Heart left ventricle (tissue), 16 donors: ENCODE measurements at regions not wholly inside any gene's neighbourhood (a gene's known extent, or its start where the extent isn't known, plus 50 kb on each side); places are given as distances from the start of the nearest gene placed in this dataset.

ENCODE experiments used
- ATAC-seq, 4 donors: fragments of 200-7000 bp; cut with Tn5 transposase; one replicate each; pipeline ENCODE4 v1.9.1; 2020 to 2022; ENCODE audit warnings: moderate library complexity in 4 of 4, mild to moderate bottlenecking in 3 of 4, moderate number of reproducible peaks in 1 of 4
- DNase-seq, 5 donors: peaks; one replicate each; pipeline ENCODE4 v3.0.0-alpha.2; 2020
- H3K27ac ChIP-seq, 12 donors: fragments of 200-600 bp; sonication (generic) in 4 of 12; one replicate each; pipeline versions ENCODE4 v1.5.0 to v1.8.0; 2016 to 2022; ENCODE audit warnings: mild to moderate bottlenecking in 2 of 12
- H3K27me3 ChIP-seq, 9 donors: fragments of 200-600 bp; sonication (generic) in 2 of 9; one replicate each; pipeline versions ENCODE4 v1.5.1 to v1.8.0; 2016 to 2022; ENCODE audit warnings: mild to moderate bottlenecking in 3 of 9
- H3K36me3 ChIP-seq, 9 donors: fragments of 200-600 bp; sonication (generic) in 2 of 9; one replicate each; pipeline versions ENCODE4 v1.5.0 to v1.8.0; 2018 to 2022; ENCODE audit warnings: mild to moderate bottlenecking in 2 of 9
- H3K4me1 ChIP-seq, 12 donors: fragments of 200-600 bp; sonication (generic) in 4 of 12; one replicate each; pipeline versions ENCODE4 v1.5.0 to v1.8.0; 2016 to 2022; ENCODE audit warnings: mild to moderate bottlenecking in 3 of 12
- H3K4me3 ChIP-seq, 12 donors: fragments of 200-600 bp; sonication (generic) in 4 of 12; one replicate each; pipeline versions ENCODE4 v1.5.0 to v1.8.0; 2017 to 2022; ENCODE audit warnings: mild to moderate bottlenecking in 9 of 12, moderate library complexity in 4 of 12
- H3K9me3 ChIP-seq, 12 donors: fragments of 200-600 bp; sonication (generic) in 4 of 12; one replicate each; pipeline versions ENCODE4 v1.5.0 to v1.8.0; 2016 to 2022; ENCODE audit warnings: mild to moderate bottlenecking in 1 of 12
- POLR2A ChIP-seq, 2 donors: fragments of 450-650 bp; IDR thresholded peaks; one replicate each; pipeline ENCODE4 v1.6.1; 2017; ENCODE audit warnings: antibody characterized with exemption in 2 of 2, mild to moderate bottlenecking in 2 of 2, moderate library complexity in 2 of 2
- WGBS, 4 donors: extraction: QIAGEN DNeasy Blood & Tissue Kit in 2 of 4; methylation state at CpG; one replicate each; pipeline versions ENCODE4 v1.1.5 to v1.1.7; 2013 to 2018; 5-methylcytosine and 5-hydroxymethylcytosine counted together
- intact Hi-C, 10 donors: fragments of 100-400 bp; cut with DNase I; formaldehyde crosslinking; loops; one replicate each; pipeline versions ENCODE4 v1.11.1 to v1.14.2; 2022
- TF ChIP-seq, protein P1 (sequence below), 12 donors: fragments of 200-600 bp; sonication (generic) in 4 of 12; IDR thresholded peaks; one replicate each; pipeline versions ENCODE4 v1.5.0 to v1.8.0; 2018 to 2022; ENCODE audit warnings: antibody characterized with exemption in 12 of 12, mild to moderate bottlenecking in 5 of 12
- donor health status: ischemic (EF 13 %, LVEDD 7.1; RV severe dilation, severe dysfunction).
- donor health status: healthy with polysubstance abuse.
- donor health status: DM: no; HTN: yes; CAD: no.
- donor health status: DM: no; HTN: no; CAD: no.
- donor health status: ischemic (EF 25% LVEDD 6.9; RV normal size, moderate dysfunction).
- donor health status: ischemic (EF 25% LVEDD 5.7; RV mildly dilated, moderate dysfunction).
- donor health status: healthy.
- donor health status: DM: yes; HTN: yes; CAD: no.
- donor health status: ischemic (EF 35%, LVEDD 5.7; RV mildly dilated, moderate dysfunction).
- donor health status: nonischemic (EF 11% LVEDD 7.7; RV severe dilation, severe dysfunction).
- donor health status: DM: yes; HTN: yes; CAD: no.
- donor health status: PGD.
- donor health status: ischemic (EF 29% LVEDD 5.4; RV normal size, mild dysfunction).
- donor health status: nonischemic (EF 23%, LVEDD 6.1; RV moderate dilation, normal function).

DNA sequence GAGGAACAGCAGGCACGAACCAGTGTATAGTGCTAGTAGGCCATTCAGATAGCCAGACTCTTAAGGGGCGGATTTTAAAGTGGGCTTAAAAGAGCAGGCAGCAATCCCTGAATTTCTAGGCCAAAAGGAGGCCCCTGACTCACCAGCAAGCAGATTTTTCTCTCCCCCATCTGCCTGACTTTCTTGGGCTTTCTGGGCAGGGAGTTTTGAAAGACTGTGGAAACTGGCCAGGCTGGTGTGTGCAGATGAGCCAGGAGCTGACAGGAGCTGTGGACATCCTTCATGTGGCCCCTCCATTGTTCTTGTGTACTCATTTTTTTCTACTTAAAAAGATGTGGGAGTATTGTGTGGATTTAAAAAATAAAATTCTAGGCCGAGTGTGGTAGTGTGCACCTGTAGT, 59.0 kb downstream of the GLI2 start:
- no peak for TF ChIP-seq POLR2A (IDR thresholded peaks at IDR 0.05)
- TF ChIP-seq, protein P1, sequence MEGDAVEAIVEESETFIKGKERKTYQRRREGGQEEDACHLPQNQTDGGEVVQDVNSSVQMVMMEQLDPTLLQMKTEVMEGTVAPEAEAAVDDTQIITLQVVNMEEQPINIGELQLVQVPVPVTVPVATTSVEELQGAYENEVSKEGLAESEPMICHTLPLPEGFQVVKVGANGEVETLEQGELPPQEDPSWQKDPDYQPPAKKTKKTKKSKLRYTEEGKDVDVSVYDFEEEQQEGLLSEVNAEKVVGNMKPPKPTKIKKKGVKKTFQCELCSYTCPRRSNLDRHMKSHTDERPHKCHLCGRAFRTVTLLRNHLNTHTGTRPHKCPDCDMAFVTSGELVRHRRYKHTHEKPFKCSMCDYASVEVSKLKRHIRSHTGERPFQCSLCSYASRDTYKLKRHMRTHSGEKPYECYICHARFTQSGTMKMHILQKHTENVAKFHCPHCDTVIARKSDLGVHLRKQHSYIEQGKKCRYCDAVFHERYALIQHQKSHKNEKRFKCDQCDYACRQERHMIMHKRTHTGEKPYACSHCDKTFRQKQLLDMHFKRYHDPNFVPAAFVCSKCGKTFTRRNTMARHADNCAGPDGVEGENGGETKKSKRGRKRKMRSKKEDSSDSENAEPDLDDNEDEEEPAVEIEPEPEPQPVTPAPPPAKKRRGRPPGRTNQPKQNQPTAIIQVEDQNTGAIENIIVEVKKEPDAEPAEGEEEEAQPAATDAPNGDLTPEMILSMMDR (IDR thresholded peaks at IDR 0.05), result no peak
- intact Hi-C loops, result no loop called here
- Histone ChIP-seq H3K36me3 (no peaks in the 10 kb centered on the region), H3K27ac (no peak overlapping the region), H3K4me3 (no peak overlapping the region), H3K9me3 (no peaks in the 10 kb centered on the region), H3K4me1 (peaks cover 0 to 2% (median 0%) of the 10 kb centered on the region in 12 donors), H3K27me3 (no peaks in the 10 kb centered on the region)
- 80 to 87% (median 83%) methylated on average over 3 of the region's 3 CpGs for WGBS, 4 donors
- ATAC-seq (no peak), DNase-seq (no peak)

GRCh38 chr2:120796094-120796493, 60.4 kb downstream of the GLI2 start:
- H3K4me1 ChIP-seq, result peaks cover 0 to 2% (median 0%) of the 10 kb centered on the region in 12 donors
- no peaks in the 10 kb centered on the region for H3K9me3 ChIP-seq
- TF ChIP-seq, protein P1 (IDR thresholded peaks at IDR 0.05), result no peak
- WGBS, 4 donors, result 87 to 90% (median 90%) methylated on average over 7 of the region's 7 CpGs
- H3K27ac ChIP-seq, result no peak overlapping the region
- H3K27me3 ChIP-seq, result no peaks in the 10 kb centered on the region
- ATAC-seq (no peak), DNase-seq (no peak)
- H3K4me3 ChIP-seq, result no peak overlapping the region
- intact Hi-C loops, result no loop called here
- no peaks in the 10 kb centered on the region for H3K36me3 ChIP-seq

DNA sequence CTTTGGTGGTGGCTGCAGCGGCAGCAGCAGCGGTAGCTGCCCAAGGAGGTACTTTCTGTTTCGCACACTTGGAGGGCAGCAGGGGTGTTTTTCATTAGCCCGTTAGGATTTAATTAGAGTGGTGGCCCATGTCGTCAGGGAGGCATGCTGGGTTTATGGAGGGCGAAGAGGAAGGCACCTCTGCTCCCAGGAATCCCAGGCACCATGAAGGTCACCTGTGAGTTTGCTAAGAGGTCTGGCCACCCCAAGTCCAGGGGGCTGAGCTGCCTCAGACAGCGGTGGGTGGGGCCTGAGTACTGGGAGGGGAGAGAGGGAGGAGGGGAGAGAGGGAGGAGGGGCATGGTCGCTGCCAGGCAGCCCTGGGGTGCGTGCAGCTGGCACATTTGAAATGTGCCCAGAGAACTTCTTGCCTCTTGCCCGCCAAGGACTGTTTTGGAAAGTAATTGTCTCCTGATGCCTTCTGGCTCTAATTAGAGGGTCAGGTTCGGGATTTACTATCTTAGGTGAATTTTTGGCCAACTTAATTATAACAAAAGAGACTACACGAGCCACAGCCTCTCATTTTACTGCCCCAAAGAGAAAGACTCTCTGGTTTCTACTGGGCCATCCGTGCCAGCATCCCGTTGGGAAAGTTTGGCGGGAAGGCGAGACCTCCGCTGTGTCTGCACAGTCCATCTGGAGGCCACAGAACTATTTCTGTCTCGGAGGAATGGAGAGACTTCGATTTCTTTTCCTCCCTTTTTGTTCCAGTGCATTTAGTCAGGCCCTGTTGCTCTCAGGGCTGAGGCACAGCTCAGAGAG, 62.0 kb downstream of the GLI2 start:
- DNase-seq (no peak), ATAC-seq (no peak)
- WGBS, 4 donors, result 71 to 79% (median 76%) methylated on average over 19 of the region's 19 CpGs
- Histone ChIP-seq H3K27ac (peak overlapping the region in 1 of 12 donors; percentile 63), H3K36me3 (no peaks in the 10 kb centered on the region), H3K4me3 (no peak overlapping the region), H3K27me3 (no peaks in the 10 kb centered on the region), H3K4me1 (peaks cover 0 to 8% (median 0%) of the 10 kb centered on the region in 12 donors), H3K9me3 (no peaks in the 10 kb centered on the region)
- TF ChIP-seq POLR2A (IDR thresholded peaks at IDR 0.05), result no peak
- TF ChIP-seq, protein P1 (IDR thresholded peaks at IDR 0.05), result no peak
- intact Hi-C loops, result no loop called here

DNA sequence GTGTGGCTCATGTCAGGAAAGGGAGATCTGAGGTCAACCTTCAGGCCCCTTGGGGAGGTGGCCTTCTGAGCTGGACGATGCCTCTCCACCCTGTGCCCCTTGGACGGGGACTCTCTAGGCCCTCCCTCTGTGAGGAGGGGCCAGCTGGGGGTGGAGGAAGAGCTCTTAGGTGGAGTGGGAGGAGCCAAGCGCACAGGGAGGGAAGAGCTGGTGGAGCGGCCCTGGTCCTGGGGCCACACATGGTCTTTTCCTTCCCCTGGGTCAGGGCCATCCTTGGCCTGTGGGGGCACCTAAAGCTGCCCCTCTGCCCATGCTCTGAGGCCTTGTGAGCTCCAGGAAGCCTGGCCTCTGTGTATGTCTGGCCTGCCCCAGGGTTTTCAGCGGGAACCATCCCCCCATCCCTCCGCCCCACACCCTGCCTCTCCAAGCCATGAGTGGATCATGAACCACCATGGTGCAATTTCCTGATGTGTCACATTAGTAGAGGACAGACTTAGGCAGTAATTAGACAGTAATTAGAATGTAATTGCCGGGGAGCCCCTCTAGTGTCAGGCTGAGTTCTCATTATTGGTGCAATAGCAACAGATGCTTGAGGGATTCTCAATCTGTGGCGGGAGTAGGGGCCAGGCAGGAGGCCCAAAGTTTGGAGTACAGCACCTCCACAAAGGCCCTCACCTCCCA, 63.0 kb downstream of the GLI2 start:
- ATAC-seq (no peak), DNase-seq (no peak)
- H3K4me3 ChIP-seq, result no peak overlapping the region
- H3K4me1 ChIP-seq, result peaks cover 0 to 10% (median 0%) of the 10 kb centered on the region in 12 donors
- WGBS, 4 donors, result 72 to 90% (median 79%) methylated on average over 7 to 8 of the region's 8 CpGs
- no peak for TF ChIP-seq POLR2A (IDR thresholded peaks at IDR 0.05)
- TF ChIP-seq, protein P1 (IDR thresholded peaks at IDR 0.05), result no peak
- no peaks in the 10 kb centered on the region for H3K27me3 ChIP-seq
- no peaks in the 10 kb centered on the region for H3K36me3 ChIP-seq
- no peaks in the 10 kb centered on the region for H3K9me3 ChIP-seq
- peak overlapping the region in 1 of 12 donors; percentile 63 for H3K27ac ChIP-seq
- intact Hi-C loops, result no loop called here
